ENCODE measurements at regions not wholly inside any gene's neighbourhood (a gene's known extent, or its start where the extent isn't known, plus 50 kb on each side); places are given as distances from the start of the nearest gene placed in this dataset.
"Not testable (repeated sequence)": the region's sequence is repeated elsewhere in the genome, so short reads cannot be mapped to it uniquely, and the experiment has no call there.

GRCh38 chr12:67039995-67040860 is 228.9 kb upstream of the CAND1 start:
- no peak for DNase-seq (ENCODE audit: low spot score)

DNA sequence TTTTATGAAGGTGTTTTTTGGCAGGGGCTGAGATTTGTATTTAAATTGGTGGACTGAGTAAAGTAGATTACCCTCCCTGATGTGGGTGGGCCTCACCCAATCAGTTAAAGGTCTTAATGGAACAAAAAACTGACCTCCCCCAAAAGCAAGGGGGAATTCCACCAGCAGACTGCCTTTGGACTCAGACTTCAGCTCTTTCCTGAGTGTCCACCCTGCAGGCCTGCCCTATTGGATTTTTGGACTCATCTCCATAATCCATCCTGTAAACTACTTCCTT is 228.4 kb upstream of the CAND1 start:
- no peak for DNase-seq (ENCODE audit: low spot score)

DNA sequence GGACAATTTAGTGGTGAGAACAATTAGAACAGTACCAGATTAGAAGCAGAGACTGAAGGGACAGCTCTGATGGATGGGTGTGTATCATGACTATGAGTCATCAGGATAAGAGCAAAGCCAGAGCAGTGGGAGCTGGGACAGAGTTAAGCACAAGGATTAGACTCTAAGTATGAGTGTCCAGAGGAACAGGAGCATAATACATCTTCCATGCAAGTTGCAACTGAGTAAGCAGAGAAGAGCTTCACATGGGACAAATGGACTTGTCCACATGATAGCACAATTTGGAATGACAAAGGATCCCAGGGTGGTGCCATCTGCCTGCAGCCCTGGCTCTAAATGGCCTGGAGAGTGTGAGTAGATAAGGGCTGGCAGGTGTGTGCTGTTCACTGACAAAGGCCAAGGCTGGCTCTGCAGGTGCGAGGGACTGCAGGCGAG is 226.4 kb upstream of the CAND1 start:
- DNase-seq (ENCODE audit: low spot score), result peak; percentile 12

DNA sequence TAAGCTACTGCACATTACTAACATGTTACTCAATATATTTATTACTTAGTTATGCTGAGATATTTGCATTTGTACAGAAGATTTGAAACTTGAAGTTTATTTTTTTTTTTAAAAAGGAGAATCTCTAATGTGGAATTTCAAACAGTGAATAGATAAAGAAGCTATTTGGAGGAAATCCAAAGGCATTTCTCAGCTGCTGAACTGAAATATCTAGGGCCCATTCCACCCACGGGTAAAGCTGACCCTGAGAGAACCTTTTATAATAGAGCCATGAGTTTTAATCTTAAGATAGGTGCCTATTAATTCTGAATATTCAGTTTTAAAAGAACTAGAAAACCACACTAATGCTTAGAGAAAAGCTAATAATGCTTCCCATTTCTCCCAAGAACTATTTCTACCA is 225.4 kb upstream of the CAND1 start:
- no peak for DNase-seq (ENCODE audit: low spot score)

GRCh38 chr12:67045650-67046049 is 223.5 kb upstream of the CAND1 start:
- DNase-seq (ENCODE audit: low spot score), result no peak

DNA sequence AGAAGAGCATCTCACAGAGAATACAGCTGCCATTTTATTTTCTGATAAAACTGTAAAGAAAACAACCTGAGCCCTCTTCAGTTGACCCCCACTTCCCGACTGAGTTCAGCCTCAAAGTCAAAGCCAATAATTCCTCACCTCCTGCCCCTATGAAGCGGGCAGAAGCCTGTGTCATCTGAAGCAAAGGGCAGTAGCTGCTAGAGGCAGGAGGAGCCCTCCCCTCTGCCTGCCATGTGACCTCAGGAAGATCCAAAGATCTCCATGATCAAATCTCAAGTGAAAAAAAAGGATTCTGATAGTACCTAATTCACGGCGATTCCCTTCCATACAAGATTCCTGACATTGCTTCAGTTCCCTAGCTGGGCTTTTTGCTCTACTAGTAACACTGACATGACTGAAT is 223.1 kb upstream of the CAND1 start:
- no peak for DNase-seq (ENCODE audit: low spot score)

DNA sequence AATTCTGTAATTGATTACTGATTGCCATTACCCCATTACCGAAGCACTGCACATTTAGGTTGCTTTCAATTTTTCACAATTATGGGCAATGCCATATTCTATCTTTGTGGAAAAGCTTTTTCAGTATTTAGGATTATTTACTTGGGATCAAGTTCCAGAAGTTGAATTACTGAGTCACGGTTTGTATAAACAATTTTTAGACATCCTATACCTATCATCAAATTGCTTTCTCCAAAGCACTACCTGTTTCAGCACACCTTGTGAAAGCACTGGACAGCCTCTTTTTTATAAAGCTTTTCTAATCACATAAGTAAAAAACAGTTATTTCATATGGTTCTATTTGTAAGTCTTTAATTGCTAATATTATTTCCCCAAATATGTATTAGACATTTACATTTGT is 221.5 kb upstream of the CAND1 start:
- DNase-seq (ENCODE audit: low spot score), result no peak

DNA sequence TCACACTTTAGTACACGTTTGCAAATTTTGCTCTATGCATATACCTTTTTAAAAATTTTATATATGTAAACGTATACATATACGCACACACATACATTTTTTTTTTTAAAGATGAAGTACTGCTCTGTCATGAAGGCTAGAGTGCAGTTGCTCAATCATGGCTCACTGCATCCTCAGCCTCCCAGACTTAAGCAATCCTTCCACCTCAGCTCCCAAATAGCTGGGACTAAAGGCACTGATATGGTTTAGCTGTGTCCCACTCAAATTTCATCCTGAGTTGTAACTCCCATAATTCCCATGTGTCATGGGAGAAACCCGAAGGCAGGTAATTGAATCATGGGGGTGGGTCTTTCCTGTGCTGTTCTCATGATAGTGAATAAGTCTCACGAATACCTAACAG is 220.8 kb upstream of the CAND1 start:
- DNase-seq (ENCODE audit: low spot score), result no peak

DNA sequence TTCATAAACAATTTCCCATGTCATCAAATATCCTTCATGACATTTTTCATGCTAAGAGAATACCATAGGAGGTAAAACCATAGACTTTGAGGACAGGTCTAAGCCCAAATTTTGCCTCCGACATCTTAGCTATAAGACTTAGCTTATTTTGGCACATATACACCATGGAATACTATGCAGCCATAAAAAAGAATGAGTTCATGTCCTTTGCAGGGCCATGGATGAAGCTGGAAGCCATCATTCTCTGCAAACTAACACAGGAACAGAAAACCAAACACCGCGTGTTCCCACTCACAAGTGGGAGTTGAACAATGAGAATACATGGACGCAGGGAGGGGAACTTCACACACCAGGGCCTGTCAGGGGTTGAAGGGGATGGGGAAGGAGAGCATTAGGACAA is 220.0 kb upstream of the CAND1 start:
- DNase-seq (ENCODE audit: low spot score), result not testable (repeated sequence)

DNA sequence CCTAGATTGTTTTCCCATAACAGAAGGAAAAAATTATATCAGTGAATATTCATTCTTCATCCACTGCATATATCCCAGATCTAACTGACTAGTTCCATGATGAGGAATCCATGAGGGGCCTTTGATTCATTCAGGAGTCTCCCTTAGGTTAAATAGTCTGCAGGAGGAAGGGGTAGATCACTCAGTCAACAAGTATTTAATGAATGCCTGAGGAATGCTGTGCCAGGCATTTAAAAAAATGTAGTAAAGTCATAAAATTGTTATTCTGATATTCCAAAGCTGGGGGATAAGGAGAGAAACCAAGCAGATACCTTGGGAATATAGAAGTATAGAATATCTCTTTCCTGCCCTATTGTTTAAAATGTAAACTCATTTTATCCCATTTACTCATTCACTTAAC is 216.2 kb upstream of the CAND1 start:
- no peak for DNase-seq (ENCODE audit: low spot score)

DNA sequence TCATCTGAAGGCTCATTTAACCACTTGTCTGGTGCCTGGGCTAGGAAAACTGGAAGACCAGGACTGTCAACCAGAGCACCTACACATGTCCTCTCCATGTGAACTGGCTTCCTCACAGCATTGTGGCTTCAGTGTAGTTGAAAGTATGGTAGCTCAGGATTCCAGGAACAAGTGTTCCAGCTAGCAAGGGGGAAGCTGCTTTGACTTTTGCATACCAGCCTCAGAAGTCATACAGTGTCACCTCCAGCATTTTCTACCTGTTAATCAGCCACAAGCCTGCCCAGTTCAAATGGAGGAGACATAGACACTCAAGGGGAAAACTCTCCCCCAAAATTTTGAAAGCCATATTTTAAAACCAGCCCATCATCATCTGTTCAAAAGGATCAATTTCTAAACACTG is 212.8 kb upstream of the CAND1 start:
- no peak for DNase-seq (ENCODE audit: low spot score)

- DNase-seq (ENCODE audit: low spot score), result no peak
These were observed 212.1 kb upstream of the CAND1 start for GRCh38 chr12:67057072-67057471.

- no peak for DNase-seq (ENCODE audit: low spot score)
These were observed 207.0 kb upstream of the CAND1 start for GRCh38 chr12:67062193-67062592.

DNA sequence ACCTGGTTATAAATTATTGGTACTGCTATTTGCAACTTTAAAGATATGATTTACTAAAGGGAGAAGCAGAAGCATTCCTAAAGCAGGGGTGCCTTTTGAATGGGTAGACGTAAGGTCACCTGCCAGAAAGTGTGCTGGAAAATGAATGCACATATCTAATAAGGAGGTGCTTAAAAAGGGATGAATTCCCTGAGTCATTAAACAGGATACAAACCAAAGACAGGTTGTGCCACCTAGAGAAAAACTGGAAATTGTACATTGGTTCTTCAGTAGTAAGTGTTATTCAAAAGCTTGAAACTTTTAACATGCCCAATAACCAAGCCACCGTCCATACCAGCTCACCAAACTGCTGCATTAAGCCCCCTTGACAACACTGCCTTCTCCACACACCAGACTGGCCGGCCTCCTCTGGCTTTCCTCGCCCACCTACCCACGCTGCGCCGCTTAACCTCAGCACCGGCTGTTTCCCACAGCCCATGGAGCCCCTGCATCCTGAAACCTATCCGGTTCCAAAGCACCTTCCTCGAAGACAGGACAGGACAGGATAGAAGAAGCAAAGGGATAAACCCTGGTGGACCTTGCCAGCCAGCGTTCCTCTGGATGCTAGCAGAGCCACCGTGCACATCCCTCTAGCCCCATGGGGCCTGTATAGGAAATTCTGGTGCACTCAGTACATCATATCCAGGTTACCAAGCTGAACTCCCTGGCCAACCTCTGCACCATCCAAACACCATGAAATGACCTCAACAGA is 201.5 kb upstream of the CAND1 start:
- DNase-seq (ENCODE audit: low spot score), result no peak

DNA sequence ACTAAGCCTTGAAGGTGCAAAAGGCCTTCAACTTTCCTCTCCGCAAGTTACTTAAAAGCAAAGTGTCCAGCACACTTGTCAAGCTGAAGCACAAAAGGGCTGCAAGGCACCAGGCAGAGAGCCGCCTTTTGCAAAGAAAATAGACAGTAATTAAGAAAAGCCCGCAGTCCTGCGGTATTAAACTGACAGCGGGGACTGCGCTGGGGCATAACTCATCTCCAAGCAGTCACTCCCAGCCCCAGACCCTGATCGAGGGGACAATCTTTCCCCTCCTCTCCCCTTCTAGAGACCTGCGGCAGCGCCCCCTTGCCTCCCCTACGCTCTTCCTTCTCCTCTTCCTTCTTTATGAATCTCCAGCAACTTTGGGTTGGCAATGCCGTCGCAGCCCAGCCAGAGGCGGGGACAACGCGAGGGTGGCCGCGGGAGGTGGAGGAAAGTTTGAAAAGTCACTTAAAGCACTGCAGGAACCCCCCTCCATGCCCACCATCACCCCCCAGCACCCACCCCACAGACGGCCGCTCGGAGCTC is 200.9 kb upstream of the CAND1 start:
- no peak for DNase-seq (ENCODE audit: low spot score)

DNA sequence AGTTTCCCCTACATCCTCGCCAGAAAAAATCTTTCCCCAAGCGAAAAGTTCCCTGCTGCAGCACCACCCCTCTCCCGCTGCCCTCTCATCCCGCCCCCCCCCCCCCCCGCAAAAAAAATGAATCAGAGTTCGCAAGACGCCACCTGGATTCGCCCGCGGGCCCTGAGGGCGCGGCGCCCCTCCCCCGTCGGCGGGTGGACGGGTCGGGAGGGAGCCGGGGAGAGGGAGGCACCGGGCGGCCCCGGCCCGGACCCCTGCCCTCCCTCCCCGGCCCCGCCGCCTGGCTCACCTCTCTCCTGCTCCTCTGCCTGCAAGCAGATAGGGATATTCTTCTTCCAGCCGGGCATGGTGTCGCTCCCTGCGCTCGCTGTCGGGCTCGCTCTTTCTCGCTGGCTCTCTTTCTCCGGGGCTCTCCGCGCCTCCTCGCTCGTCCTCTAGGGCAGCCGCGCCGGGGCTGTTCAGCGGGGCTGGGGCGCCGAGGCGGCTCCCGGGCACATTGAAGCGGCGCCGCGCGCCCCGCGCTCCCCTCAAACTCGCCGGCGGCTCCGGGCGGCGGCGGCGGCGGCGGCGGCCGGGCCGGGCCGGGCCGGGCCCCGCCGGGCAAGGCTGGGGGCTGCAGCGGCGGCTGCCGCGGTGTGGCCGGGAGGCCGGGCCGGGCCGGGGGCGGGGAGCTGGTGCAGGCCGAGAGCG is 200.3 kb upstream of the CAND1 start:
- DNase-seq (ENCODE audit: low spot score), result peak; percentile 35

DNA sequence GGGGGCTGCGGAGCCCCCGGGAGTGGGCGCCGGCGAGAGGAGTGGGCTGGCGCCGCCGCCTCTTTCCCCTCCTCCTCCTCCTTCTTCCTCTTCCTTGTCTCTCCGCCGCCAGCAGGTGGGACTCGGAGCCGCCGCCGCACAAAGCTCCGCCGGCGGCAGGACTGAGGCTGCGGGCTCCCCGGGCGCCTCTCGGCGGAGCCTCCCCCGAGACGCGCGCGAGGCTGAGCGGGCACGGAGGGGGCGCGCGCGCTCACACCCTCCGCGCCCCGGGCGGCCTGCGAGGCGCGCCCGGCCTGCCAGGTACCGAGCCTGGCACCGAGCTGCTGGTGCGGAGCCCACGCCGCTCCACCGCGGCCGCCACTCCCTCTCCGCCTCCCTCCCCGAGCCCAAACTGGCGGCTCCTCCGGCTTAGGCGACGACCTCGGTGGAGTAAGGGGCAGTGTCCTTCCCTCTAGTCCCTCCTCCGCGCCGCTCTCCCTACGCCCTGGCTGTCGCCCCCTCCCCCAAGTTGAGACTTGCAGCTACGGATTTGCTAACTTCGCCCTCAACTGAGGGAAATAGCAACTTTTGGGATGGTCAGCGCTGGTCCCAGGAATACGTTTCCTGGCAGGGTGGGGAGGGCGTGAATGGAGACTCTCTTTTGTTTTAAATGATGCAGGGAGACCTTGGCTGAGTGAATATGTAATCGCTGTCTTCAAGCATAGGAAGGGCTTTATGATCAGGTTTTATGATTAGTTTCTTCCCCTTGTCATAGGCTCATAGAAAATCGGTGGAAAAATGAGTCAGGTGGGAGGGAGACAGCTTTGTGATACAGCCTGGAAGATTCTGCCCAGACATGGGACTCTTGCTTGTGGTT is 199.5 kb upstream of the CAND1 start:
- no peak for DNase-seq (ENCODE audit: low spot score)

- no peak for DNase-seq (ENCODE audit: low spot score)
These were observed 198.9 kb upstream of the CAND1 start for GRCh38 chr12:67070307-67070600.

DNA sequence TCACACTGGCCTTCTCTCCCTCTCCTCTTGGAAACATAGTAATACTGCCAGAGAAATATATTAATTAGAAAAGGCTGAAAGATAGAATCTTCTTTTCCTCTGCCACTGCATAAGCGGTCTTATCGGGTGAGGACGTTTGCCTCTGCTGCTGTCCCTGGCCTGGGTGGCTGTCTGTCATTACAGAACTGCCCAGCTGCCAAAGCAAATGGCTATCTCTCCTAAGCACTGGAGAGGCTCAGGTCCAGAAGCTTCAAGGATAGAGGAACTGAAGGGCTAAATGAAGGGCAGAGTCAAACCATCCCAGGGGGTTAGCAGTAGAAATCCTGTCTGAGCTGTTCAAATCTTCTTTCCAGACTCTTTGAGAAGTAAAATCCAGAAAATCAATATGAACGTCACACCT is 198.6 kb upstream of the CAND1 start:
- DNase-seq (ENCODE audit: low spot score), result no peak

DNA sequence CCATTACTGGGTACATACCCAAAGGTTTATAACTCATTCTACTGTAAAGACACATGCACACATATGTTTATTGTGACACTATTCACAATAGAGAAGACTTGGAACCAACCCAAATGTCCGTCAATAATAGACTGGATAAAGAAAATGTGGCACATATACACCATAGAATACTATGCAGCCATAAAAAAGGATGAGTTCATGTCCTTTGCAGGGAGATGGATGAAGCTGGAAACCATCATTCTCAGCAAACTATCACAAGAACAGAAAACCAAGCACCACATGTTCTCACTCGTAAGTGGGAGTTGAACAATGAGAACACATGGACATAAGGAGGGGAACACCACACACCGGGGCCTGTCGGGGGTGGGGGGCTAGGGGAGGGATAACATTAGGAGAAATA is 196.9 kb upstream of the CAND1 start:
- DNase-seq (ENCODE audit: low spot score), result not testable (repeated sequence)

DNA sequence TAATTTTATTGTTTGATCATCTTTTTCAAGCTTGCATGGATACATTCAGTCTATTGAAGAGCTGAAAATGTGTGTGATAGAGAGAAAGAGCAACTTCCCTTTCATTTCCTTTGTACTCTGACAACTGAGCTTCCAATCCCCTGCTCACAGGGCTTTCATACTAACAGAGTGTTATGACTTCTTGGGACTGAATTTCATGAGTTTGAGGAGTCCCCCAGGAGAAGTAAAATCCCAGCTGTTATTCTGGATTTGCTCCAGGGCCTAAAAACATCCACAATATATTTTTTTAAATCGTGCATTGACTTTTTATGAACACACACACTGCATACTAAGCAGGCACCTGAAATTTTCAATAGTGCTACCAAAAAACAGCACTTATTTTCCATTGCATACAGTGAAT is 195.8 kb upstream of the CAND1 start:
- DNase-seq (ENCODE audit: low spot score), result no peak

- no peak for DNase-seq (ENCODE audit: low spot score)
These were observed 195.1 kb upstream of the CAND1 start for GRCh38 chr12:67074072-67074471.

Measured in mucosa of gallbladder (tissue), 1 donor.